Hematopoietic multipotent progenitor cell treated with erythropoietin and hydrocortisone succinate and interleukin-3 and kit ligand, for 8 days (in vitro differentiated cells): ENCODE measurements at regions not wholly inside any gene's neighbourhood (a gene's known extent, or its start where the extent isn't known, plus 50 kb on each side); places are given as distances from the start of the nearest gene placed in this dataset.
A peak's percentile ranks its signal among the peaks of the same experiment; 100 is the strongest.

Experiments used
- DNase-seq: peaks from one replicate; pipeline ENCODE4 v3.0.0-alpha.2; 2015

DNA sequence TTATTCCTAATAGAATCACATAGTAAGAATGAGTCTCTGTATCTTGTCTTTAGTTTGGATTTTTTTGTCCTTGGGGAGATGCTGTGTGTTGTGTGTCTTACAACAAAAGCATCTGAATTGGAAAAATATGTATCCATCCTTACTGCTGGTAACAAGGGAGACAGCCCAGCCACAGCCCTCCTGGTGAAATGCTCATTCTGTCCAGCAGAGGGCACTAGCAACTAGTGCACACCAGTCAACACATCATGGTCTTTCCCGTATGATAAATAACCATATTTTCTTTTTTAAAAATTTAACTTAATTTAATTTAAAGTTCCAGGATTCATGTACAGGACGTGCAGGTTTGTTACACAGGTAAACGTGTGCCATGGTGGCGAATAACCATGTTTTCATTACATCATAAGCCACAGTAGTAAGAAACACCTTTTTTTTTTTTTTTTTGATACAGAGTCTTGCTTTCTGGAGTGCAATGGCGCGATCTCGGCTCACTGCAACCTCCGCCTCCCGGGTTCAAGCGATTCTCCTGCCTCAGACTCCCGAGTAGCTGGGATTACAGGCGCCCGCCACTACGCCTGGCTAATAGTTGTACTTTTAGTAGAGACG is 245.1 kb downstream of the PTBP2 start:
- DNase-seq, result peak; percentile 60

DNA sequence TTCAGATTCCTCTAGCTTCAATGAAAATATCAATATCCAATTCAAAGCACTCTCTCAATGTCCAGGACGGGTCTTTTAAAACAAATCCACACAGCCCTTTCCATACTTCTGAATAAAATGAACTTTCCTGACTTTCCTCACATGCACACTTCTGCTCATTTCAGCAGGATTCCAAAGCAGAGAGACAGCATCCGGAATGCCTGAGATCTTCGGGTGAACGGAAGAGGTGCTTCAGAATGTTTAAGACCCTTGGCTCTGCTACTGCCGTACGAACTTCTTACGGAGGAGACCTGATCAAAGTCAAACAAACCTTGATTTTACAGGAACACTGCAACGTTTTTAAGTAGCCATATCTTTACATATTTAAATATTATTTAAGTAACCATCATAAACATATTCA is 245.7 kb downstream of the PTBP2 start:
- no peak for DNase-seq

DNA sequence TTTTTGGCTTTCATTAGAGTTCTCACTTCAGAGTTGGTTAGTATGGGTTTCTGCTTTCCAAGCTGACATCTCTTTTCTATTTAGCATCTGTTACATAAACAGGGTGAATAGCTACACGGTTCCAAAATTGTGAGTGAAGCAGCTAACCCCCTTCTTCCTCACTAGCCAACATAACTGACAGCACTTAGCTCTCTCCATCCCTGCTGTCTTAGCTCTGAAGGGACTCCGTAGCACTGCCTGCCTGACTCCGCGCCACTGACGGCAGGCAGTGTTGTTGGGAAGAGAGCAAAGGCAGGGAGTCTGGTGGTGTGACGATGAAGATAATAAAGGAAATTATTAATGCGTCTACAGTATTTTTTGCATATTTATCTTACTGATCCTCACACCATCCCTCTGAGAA is 247.0 kb downstream of the PTBP2 start:
- no peak for DNase-seq

DNA sequence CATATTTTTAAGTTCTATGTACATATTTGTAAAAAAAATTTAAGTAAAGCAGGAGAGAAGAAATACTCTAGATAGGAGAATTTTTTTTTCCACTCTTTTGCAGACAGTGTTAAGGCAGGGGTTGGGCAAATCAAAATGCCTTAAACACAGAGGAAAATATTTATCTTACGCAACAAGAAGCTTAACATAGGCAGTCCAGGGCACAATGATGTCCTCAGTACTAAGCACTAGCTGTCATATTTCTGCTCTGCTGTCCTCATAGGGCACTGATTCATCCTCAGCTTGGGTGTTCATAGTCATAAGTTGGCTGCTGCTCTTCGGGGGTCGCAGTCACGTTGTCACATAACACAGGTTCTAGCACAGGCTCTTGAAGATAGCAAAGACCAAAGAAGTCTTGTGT is 247.4 kb downstream of the PTBP2 start:
- DNase-seq, result no peak

DNA sequence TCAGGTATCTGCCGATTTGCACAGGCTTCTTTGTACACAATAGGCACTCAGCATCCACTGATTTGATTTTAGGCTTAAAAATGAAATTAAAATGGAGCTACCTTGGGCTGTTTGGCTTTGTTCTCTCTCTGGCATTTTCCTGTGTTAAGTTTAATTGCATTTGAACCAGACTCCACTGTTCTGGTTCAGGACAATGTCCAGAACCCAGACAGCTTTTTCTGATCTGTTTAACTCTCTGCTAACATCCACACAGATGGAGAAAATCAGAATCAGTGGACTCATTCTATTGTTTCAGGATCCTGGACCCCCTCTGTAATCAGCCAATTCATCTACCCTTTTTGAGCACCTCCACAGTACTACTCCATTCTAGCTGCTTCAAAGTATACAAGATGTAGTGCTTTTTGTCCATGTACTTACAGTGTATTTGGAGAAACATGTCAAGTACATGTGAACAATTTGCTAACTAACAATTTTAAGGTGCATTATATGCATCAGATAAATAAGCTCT is 248.1 kb downstream of the PTBP2 start:
- no peak for DNase-seq

DNA sequence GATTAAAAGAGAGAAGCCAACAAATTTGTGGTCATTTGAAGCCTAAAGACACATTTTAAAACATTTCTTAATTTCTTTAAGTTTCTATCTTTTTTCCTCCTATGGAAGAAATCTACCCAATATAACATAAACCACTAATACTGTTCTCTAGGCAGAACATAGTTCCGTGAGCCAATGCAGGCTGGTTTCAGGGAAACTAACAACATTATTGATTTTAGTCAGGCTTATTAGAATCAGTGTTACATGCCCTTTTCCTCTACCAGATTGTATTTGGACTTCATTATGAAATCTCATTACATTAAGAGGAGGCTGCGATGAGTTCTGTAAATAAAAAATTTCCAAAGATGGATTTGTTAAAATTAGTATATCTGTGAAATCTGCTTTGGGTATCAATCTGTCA is 249.9 kb downstream of the PTBP2 start:
- no peak for DNase-seq

DNA sequence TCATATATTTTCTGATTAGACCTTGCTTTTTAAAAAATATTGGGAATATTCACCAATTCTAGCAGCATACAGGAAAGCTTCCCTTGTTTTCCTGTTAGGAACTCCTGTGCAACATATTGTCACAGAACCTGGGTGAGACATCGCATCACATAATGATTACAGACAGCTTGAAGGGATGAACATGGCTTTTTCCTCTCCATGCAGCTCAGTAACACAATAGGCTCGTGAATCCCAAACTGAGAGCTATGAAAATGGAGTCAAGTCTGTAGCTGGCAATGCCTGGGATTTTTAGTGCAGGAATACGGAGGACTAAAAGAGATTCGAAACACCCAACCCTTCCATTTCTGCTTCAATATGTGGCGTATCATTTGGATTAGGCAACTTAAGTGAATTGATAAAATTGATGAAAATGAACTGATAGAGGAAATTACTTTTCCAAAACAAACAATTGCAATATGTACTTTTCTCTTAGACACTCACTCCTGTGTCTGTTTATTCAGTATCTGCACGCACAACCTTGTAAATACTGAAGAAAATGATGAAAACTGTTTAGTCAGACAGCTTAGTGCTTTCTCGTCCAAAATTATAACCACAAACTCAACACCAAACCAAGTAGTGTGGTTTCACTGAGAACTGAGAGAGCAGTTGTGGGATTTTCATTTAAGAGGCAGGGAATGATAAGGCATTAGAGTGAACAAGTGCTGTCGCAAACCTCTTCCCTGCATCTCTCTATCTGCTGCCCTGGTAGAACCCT is 250.4 kb downstream of the PTBP2 start:
- DNase-seq, result no peak

DNA sequence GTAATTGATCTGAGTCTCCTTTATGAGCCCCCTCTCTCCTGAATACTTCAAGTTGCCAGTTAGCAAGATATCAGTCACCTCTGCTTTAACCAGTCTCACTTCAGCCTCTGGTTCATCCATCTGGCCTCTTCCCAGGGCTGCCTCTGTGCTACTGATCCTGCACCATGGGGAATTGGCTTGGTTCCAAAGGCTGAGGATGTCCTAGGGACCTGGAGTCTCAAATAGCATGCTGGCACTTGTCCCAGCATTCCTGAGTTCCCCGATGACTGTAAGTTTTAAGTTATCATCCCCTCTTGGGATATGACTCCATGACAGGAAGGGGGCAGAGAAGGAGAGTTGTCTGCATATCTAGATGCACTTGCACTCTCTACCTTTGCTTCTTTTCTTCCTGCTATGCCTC is 252.0 kb downstream of the PTBP2 start:
- no peak for DNase-seq

DNA sequence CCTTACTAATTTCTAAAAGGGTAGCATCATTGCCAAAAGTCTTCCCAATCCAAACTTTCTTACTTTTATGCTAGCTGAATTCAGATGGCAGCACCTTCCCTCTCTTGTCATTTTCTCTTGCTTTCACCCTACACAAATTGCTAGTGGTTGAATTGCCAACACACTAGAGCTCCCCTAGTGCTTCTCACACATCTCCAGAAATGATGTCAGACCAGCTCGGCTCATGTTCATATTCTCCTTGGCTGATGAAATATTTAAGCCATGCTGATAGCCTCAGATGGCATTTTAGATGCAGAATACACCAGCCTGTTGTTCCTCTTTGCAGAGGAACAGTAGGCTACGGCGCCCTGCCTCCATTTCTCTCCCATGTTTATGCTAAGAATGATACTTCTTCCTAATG is 256.9 kb downstream of the PTBP2 start:
- DNase-seq, result no peak

DNA sequence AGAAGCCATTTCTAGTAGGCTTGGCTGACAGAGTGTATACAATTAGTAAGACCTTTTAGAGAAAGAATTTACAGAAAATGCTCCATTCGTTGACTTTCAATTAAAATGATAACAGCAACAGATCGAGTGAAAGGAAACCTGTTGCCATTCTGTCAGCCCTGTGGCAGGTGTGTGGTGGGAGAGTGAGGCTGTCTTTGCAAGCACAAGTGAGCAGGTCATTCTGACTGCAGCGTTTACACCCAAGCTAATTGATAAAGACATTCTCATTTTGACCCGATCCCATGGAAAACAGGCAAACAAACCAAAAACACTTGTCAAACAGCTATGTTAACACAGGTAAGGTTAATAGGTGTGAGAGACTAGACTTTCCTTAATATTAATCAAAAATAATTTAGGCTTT is 257.3 kb downstream of the PTBP2 start:
- no peak for DNase-seq

DNA sequence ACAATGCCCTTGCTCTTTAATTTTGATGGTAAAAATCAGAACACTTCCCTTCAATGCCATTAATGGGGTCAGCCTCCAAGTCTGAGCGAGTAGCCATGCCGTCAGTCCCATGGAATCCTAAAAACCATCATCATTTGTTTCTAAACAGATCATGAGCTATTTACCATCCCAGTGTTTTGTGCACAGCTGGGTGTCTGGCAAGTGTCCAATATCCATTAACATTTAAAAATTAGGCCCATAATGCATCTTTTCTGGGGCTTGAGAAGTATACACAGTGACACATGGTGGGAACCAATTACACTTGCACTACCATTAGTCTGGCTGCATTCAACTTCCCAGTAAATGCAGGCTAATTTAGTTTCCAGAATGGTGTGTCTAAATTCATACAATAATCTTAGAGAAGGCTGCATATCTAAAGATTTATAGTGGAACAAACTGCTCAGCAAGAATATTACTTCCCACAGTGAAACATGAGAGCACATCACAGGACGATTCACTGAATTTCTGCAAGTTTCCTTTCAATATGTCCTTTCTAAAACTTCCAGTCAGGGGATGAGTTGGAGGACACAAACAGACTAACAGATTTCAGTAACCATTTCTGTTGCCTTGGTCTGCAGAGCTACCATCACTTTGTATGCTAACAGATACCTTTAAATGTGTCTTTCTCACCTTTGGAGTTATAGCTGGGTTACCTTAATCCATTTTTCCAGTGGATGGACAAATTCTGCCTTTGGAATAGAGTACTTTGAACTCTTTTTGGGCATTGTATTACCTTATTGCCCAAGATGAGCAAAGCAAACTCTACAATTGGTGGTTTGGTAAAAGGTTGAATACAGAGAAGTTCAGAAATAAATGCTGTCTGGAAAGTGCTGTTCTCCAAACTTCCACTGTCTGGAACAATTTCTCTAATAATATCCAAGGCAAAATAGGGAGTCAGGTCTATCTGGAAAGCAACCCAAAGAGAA is 258.0 kb downstream of the PTBP2 start:
- no peak for DNase-seq

DNA sequence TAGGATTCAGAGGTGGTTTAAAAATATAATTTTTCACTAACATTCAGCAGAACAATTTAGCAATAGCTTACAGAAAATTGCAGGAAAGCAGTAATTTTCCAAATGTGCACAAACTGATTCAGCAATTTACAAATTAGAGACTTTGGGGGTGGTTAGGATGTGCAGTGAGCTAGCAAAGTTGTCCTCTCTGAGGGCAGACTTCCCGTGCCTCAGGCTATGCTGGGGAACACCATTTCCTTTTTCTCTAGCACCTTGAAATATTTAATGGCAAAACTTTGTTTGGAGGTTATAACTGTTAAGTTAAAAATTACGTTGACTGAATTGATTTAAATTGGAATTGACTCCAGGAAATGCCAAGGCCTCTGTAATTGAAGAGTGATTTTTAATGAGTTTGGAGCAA is 258.9 kb downstream of the PTBP2 start:
- no peak for DNase-seq

DNA sequence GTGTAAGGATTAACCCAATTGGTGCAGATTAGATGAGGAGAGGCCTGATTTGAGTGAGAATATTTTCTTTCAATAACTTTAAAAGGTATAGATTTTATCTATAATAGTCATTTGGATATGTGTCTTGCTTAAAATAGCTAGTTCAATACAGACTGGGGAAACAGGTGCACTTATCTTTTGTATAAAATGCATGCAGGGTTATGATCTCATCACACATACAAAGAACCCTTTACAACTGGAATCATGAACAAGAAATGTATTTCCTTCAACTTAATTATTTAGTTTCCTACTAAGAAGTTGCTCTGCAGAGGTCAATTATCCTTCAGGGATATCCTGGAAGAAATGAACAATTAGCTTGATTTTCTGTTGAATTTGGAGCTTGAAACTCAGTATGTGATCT is 259.6 kb downstream of the PTBP2 start:
- DNase-seq, result no peak

DNA sequence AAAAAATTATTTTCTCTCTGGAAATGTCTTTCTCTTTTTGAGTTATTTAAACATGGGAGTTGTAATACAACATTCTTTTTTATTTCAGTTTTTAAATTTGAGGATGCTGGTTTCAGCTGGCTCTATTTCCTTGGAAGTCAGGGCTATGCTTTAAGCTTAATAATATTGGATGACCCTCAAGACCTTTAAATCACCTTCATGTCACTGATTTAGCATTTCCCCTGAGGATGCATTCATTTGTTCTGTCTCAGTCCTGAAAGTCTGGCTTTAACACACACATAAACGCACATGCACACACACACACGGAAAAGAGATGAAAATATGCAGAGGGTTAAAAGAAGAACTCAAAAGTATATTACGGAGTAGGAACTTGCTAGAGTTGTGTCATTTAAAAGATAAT is 260.5 kb downstream of the PTBP2 start:
- no peak for DNase-seq

DNA sequence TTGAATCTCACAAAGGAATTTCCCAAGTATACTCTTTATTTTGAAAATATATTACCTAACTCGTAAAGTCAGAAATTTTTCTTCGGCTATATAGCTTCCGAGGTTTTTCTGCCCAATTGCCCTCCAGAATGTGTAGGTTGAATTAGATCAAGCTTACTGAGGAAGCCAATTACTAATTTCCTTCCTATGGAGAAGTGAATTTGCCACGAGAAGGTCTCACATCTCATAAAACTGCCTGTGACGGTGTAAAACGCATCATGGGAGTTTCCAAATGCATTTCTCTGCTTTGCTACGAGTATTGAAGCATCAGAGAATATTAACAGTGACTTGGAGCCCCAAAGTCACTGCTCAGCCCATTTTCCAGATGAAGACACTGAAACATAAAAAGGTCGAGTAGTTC is 262.3 kb downstream of the PTBP2 start:
- DNase-seq, result no peak

DNA sequence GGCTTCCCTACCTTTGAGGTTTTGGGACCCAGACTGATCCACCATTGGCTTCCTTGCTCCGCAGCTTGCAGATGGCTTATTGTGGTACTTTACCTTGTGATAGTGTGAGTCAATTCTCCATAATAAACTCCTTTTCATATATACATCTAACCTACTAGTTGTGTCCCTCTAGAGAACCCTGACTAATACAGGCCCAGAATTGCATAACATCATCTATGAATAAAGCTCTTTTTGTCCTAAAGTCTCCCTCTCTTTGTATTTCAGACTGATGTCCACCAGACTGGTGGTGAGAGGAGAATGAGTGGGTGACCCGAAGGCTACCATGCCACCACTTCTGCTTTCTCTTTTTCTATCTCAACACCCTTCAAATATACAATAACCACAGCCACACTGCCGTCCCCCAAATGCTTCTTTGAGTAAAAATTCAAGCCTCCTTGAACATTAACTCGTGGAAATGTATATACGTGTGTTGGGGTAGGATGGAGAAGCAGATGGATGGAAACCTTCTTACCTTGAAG is 265.7 kb downstream of the PTBP2 start:
- DNase-seq, result no peak

DNA sequence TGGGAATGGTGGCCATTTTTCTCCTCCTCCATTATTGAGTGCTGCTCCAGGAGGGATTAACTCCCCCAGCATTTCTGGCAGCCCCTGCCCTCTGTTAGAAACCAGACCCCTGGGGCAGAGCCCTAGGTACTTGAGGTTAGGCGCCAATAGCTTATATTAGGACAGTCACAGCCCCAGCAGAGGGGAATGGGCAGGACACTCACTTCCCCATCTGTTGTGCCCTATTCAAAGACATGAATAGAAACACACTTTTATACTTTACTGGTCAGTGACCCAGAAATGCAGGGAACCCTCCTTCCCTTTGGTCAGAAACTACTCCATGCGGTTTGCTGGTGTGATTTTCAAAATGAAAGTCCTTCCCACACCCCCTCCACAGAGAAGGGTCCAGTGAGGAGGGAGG is 267.7 kb downstream of the PTBP2 start:
- no peak for DNase-seq

DNA sequence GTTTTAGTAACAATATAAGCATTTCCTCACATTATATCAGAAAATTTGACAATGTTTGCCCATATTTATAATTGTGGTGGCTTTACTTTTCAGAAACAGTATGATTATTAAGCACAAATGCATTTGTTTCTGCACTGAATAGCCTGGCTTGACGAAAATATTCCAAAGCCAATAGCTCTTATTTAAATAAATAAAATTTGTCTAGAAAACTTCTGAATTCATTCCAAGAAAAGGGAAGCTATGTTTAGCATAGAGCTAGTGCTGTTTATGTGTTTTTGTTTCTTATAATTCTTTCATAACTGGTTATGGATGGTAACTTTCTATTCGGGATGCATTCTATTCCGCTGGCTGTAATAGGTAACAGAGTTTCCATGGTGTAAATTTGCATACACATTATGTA is 268.6 kb downstream of the PTBP2 start:
- DNase-seq, result no peak

DNA sequence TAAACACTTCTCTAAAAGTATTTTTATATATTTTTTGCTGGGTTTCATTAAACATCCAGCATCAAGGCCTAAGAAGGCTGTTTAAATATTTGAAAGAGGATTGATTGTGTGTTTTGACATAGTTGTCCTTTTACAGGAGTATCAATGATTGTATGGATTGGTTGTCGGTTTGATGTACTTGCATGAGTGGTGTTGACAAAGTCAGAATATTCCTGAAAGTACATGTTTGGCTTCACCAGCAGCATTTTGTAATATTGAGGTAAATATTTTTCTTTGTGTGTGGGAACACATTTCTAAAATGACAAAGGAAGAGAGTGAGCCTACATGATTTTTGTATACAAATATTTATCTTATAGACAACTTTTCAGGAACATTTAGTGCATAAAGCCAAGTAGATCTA is 269.7 kb downstream of the PTBP2 start:
- DNase-seq, result no peak

DNA sequence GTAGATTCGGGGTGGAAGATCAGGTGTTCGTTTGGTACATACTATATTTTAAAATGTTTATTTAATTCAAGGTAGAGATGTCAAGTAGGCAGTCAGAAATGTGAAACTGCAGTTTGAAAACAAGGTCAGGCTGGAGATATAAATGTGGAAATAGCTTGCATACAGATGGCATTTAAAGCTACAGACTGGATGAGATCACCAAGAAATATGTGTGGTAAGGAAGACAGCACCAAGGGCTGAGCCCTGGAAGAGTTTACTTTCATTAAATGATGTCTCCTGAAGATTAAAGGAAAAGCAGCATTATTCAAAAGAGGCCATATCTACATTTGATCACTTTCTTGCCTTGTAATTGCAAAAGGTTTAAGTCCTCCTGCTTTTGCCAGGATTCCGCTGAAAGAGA is 271.3 kb downstream of the PTBP2 start:
- no peak for DNase-seq

DNA sequence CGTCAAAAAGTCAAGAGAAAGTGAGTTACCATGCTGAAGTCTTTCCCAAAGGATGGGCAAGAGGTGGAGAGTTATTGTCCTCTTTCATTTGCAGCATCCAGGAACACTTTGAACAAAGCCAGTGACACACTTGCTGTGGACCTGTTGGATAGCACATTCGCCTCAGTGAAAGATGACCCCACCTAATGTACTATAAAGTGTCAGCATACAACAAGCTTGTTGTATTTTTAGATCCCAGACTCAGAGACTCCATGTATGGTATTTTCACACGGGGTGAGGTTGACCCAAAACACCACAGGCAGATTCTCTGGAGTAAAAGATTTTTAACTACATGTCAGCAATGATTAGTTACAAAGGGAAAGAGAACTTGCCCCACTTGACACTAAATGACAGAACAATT is 273.8 kb downstream of the PTBP2 start:
- no peak for DNase-seq

DNA sequence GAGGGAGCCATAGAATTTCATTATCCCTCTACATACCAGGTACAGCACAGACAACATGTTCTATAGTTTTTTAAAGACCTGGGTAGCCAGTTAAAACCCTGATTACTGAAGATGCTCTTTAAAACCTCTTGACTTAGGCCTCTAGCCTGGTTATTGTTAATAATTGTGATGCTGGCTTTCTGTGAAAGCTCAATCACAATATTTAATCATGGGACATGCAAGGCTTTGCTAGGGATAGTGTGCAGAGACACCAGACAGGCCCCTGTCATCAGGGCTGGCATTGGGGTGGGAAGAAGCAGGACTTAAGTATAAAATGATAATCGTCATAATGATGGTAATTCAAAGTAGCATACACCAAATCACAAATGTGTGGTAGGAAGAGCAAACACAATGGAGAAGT is 274.4 kb downstream of the PTBP2 start:
- no peak for DNase-seq

DNA sequence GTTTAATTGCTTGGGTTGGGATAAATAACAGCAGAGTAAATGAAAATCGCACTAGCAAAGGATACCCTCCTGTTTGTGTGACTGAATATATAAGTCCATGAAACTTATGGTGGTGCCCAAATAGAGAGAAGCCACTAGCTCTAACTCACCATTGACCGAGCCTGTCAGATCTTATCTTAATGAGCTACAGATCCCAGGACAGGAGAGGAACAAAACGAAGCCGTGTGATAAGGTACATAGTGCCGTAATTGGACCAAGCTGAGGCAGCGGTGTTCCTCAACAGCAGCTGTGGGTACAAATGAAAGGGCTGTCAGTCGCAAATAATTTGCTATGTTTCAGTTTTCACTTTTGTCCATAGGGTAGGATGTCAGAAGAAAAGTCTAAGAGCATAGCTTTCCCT is 276.1 kb downstream of the PTBP2 start:
- DNase-seq, result no peak

DNA sequence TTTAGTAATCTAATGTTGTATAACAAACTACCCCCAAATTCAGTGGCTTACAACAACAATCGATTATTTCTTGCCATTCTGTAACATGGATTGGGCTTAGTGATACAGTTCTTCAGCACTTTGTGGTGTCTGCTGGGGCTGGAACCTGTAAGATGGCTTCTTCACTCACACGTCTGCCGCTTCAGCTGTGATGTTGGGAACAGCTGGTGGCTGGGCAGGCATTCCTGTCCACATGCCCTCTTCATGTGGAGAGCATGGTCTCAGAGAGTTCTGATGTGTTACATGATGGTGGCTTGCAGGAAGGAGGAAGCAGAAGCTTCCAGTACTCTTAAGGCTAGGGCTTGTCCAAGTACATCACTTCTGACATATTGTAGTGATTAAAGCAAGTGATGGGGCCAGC is 276.9 kb downstream of the PTBP2 start:
- DNase-seq, result no peak
